ENCODE measurements at regions not wholly inside any gene's neighbourhood (a gene's known extent, or its start where the extent isn't known, plus 50 kb on each side); places are given as distances from the start of the nearest gene placed in this dataset.

DNA sequence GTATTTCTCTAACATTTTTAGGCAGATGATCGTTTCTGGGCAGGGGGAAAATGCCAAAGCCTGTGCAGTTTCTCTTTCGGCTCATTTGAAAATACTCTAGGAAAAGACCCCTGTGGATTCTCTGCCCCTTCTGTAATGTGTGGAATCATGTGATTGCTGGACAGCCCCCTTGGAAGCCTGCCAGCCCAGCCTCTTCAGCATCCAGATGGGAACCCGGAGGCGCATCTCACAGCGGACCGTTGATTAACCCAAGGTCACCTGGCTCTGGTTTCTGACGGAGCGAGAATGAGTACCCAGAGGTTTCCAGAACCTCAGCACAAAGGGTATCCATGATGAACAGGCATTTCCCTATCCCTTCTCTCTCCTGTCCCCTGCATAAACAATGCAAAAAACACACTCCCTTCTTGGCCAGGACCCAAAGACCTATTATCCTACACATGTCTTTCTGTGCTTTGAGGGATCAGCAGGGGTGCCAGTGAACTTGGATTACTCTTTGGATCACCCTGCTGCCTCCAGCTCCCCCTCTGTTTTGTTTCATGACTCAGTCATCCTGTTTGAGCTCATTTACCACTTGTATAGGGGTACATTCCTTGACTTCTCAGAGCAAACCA lies 957.1 kb upstream of the RBFOX1 start:
- no peak for DNase-seq

DNA sequence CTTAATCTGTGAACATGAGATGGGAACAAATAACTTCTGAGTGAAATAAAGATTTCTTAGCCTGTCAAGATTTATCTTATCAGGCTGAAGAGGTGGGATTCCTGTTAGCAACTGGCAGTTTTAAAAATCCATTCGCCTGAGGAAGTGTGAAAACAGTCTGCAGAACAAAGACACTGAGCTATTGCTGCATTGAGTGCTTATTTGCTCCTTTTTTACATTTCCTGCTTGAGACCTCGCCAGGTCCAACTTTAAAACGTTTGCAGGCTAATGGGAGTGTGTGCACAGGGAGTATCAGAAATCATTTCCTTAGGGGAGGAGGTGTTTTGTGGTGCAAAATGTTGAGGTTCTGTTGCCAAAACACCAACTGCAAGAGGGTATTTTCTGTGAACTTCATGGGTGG lies 957.8 kb upstream of the RBFOX1 start:
- no peak for DNase-seq

DNA sequence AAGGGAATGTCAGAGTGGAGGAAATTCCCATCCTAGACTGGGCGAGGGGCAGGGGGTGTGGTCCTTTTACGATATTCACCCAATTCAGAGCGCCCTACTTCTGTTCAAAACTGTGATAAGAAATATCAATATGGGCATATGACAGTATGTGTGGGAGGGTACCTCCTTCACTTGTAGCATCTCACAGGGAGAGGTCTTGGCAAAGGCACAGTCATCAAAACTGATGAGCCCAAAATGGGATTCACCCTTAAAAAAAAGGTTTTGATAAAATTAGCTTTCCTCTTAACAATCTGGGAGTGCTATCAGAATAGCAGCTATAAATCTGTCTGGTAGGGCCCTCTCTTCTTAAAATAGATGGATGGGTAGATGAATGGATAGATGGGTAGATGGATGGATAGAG lies 967.8 kb upstream of the RBFOX1 start:
- DNase-seq, result no peak

DNA sequence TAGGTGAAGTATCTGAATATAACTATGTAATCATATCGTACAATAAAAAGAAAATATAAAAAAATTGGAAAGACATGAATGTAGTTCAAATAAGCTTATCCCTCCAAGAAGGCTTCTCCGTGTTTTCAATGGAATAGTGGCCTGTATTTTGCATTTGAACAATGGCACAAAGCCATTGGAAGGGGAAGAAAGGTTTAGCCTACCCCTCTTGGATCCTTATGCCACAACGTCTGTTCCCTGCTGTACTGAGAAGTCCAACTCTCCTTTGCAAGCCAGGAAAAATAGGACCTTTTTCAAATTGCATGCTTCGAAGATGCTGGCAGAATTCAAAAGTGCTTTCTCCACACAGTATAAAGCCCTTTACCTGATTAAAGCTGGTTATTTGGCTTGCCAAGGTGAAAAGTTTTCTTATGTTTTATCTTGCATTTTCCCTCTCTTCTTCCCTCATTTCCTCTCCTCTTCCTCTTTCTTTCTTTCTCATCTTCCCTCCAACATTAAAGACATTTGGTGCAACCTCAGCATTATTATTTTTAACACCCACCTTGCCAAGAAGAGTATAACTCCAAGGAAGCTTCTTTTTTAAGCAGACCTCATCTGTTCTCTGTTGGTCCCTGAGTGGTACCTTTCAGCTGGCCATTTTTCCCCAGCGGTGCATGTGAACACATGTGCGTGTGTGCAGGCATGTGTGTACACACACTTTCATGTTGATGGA lies 968.6 kb upstream of the RBFOX1 start:
- DNase-seq, result no peak

DNA sequence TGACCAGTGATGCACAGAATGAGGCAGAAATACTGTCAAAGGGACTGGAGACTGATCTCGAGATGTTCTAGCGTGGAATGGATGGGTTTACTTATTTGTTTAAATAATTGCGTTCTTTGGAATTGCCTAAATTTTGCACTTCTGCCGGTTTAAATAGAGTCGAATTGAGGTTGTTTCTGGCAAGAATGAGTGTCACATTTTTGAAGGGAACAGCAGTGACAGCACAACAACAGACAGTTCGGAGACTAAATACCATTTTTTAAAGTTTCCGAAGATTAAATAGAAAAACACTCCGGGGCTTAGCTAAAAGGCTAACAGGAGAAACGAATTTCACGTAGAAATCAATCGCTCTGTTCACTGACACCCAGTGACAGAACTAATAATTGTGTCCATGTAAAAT lies 969.2 kb upstream of the RBFOX1 start:
- no peak for DNase-seq

DNA sequence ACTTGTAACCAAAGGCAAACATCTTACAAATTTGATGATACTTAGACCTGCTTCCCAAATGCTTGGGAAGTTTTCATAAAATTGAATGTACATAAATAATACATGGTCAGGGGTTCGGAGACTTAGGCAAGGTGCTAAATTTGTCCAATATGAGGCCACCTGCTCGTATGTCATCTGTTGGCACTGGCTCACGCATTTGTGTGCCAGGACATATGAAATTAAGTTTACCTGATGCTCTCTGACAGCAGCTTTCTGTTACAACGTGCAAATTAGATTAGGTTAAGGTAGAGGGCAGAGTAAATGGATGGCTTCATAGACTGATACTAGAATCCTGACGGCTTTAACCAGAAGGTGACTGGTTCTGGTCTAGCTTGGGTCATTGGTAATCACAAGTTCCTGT lies 970.3 kb upstream of the RBFOX1 start:
- no peak for DNase-seq

DNA sequence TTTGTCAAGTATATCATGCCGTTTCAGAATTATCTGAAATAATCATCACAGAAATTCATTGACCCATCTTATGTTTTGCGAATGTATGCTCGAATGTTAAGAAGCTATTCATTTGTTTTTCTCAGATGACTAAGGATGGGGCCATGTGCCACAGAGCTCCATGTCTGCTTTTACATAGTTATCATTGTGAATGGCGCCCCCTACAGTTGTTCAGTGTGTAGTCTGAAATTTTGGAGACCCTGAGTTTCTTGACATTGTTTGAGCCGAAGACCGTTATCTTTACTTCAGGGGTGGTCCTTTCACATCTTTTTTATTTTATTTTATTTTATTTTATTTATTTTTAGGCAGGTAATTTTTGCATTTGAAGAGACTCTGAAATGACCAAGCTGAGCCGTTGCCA lies 972.0 kb upstream of the RBFOX1 start:
- DNase-seq, result no peak

DNA sequence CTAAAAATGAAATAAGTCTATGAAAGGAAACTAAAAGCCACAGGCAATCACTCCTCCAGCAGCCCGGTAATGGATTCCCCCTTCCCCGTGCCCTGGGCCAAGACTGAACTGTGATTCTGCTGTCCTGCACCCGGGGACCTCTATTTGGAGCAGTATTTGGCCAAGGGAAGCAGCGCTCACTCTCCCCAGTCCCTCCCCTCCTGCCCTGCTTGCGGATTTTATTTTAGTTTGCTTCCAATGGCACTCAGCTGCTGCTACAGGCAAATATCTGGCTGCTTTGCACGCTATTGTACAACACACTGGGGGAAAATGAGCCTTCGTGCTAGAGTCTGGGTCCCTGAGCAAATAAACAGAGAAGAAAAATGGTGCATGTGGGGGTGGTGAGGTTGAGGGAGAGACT lies 975.7 kb upstream of the RBFOX1 start:
- DNase-seq, result no peak

DNA sequence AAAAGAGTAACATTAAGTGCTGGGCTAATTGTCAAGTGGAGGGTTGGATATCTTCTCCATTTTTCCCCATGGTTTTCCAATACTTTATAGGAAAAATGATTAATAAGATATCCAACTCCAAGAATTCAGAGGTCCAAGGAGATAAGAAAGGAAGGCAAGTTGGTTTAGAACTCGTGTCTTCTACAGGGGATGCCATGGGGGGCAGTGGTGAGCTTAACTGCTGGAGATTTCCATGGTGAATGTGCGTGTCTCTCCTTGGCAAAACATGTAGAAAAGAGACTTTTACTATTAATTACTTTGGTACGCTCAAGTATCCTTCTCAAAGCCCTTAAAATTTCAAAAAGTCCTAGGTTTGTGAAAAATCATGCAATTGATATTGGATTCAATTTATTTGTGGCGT lies 982.9 kb upstream of the RBFOX1 start:
- DNase-seq, result no peak

DNA sequence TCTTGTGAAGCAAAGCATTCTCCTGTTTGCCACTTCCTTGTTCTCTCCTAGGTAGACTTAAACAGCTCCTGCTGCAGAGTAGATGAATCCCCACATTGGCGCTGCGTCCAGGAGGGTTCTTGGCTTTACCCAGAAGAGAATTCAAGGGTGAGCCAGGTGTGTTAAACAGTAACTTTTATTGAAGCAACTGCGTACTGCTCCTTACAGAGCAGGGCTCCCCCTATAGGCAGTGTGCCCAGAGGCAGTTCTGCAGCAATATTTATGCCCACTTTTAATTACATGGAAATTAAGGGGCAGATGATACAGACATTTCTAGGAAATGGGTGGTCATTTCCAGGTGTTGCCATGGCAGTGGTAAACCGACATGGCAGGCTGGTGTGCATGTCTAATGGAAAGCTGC lies 987.6 kb upstream of the RBFOX1 start:
- DNase-seq, result no peak

DNA sequence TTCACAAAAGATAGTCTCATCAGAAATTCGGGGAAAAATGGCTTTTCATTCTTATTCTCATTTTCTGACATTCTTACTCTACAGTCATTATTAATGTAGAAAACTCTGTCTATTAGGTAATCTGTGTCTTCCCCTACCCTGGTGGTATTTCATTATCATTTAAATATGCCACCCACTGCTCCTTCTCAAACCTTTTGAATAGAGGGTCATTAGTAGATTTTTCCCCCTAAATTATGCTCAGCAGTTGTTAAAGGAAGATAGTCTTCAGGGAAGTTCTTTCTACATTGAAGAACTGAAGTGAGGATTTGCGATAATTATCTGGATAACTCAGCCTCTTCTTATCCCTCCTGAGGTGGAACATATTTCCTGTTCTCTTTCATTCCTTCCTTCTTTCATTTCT lies 989.5 kb upstream of the RBFOX1 start:
- DNase-seq, result no peak

DNA sequence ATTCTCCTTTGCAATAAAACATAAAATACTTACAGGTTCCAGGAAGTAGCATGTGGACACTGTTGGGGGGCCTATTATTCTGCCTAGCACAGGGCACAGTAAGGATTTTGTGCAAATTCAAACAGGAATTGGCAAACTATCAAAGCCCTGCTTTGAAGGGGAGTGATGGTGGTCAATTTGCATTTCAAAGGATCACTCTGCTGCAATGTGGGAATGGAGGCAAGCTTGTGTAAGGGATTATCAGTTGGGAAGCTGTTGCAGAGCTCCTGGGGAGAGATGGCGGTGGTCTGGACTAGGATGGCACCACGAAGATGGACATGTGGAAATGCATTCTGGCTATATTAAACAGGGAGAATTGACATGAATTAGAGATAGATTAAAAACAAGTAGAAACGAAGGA lies 990.7 kb upstream of the RBFOX1 start:
- no peak for DNase-seq

DNA sequence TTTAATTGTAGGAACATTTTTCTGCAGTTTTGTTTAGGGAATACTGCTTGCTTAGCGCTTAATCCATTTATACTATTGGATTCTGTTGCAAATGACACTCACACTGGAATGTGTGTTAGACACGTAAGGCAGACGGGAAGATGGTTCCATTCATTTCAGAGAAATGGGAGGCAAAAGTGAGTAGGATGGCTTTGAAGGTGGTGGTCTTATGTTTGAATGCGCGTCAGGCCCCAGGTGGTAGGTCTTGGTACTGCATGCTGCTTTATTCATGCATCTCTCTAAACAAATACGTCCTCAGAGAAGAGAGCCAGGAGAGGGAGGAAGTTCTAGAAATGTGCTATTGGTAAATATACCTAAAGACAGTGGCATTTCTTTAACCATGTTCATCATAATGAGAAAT lies 997.6 kb upstream of the RBFOX1 start:
- DNase-seq, result peak; percentile 3

DNA sequence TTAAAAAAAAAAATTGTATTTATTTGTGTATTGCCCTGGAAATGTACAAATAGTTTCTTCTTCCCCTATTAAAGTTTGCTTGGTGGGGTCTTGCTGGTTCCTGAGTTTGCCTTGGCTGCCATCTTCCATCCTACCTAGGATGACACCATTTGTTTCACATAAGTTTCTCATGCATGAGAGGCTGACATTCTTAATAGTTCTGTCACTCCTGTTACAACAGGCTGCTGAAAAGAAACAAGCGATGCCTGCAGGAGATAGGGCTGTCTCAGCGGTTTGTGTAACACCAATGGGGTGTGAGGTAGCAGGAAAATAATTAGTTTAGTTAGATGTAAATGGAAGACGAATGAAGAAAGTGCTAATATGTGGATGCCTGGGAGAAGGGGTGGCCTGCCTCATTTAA lies 1000.9 kb upstream of the RBFOX1 start:
- DNase-seq, result no peak

DNA sequence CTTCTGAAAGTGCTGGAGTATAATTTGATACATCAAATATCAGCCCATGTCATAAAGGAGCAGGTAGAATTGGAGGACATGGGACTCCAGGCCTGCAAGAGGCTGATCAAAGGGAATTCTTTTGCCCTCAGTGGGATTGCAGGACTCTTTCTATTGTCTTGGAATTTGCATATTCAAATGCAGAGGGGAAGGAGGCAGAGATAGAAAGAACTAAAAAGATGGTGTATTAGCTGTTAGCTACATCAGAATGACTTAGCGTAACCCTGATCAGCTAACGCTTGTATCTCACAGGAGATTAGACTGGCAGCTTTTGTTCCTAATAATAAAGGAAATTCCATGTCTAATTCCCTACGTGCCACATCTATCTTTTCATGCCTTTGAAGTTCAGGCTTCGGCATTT lies 1014.7 kb upstream of the RBFOX1 start:
- DNase-seq, result no peak

DNA sequence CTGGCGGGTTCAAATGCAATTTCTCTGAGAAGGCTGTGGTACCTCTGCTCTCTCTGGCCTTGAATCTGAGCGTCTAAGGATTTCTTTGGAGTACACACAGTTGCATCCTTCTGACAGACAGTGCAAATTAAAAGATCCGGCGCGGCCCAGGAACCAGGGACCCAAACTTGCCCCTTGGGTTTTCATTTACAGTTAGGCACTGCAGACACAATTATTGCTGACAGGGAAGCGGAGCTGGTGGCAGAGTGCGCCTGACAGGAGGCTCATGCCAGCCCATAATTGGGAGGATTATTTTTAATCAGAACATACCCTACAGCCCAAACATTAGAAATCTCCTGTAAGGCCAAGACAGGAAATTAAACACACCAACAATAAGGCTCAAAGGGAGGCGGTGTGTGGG lies 1023.4 kb upstream of the RBFOX1 start:
- DNase-seq, result no peak

DNA sequence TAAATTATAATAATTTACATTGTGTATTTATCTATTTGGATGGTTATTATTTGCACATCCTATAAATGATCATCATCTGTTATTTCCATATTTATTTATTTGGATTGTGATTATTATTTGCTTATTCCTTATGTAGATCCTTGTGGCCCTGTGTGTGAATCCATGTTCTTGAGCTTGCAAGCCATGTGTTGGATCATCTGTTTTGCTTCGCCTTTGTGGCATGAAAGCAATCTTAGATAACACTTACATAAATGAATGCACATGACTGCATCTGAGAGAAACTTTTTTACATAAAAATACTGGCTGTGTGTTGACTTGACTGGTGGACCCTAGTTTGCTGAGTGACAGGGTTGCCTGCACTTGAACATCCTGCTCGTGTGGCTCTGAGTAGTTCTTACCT lies 1024.5 kb upstream of the RBFOX1 start:
- no peak for DNase-seq

DNA sequence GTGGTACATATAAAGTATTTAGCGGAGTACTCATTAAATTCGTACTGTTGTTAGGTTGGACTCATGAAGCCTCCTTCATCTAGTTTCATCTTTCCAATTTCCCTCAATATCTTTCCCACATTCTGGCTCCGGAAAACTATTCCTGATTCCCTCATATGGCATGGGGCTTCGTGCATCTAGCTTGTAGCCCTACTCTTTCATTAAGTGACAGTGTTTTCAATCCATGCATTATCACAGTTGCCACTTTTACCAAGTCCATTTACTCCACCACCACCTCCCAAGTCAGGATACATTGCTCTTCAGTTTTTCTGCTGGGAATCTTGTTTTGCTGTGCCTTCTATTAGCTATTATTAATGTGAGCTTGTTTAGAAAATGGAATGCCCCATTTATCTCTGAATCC lies 1032.1 kb upstream of the RBFOX1 start:
- DNase-seq, result no peak

DNA sequence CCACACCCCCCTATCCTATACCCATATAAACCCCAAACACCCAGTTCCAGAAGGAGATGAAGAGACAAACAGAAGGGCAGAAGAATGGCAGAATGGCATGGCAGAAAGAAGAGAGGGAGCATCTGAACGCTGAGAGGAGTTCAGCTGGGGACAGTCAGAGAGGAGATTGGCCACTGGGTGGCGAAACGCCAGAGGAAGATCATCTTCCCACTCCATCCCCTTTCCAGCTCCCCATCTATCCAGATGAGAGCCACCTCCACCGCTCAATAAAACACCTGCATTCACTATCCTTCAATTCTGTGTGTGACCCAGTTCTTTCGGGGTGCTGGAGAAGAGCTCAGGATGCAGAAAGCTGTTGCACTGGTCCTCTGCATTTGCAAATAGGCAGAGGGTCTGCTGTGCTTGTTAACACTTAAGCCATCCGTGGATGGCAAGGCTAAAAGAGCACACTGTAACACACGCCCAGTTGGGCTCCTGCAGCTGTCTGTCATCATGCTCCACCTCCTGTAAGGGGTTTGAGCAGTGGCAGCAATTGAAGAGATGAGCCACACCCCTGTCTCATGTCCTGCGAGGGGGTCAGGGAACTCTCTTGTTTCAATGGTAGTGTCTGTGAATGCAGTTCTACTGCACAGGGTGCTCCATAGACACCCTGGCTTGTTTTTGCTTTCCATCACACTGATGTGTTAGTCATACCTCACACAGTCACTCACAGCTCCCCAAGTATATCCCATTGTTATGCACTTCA lies 1034.8 kb upstream of the RBFOX1 start:
- no peak for DNase-seq

DNA sequence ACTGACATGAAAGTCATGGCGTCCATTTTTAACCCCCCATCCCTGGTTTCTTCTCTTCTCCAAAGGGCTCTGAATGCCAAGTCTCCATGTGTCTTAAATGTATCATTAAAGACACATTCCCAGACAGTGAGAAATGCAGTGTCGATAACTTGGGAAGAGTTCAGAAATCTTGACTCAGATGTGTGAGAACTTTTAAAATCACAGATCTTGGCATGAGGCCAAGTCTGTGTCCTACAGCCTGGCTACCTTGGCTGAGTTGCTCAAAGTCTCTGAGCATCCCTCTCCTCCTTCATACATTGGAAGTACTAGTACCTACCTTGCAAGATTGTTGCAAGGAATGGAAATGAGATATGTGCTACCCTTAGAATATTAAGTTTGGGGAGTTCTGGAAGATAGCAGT lies 1046.5 kb upstream of the RBFOX1 start:
- DNase-seq, result no peak

DNA sequence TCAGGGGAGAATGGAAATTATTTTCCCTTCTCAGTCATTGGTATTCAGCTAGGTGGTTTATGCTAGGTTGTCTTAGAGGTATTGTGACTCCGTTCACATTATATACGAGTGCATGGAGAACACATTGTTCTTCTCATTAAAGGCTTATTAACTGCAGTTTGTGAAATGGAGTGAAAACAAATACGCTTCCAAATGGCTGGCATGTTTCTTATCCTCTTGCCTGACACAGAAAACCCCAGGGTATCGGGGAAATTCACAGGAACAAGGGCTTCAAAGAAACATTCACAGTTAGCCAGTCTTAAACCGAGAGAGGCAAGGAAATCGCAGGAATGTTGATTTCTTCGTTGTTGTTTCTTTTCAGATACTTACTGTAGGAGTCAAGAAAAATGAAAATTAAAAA lies 1047.9 kb upstream of the RBFOX1 start:
- no peak for DNase-seq

DNA sequence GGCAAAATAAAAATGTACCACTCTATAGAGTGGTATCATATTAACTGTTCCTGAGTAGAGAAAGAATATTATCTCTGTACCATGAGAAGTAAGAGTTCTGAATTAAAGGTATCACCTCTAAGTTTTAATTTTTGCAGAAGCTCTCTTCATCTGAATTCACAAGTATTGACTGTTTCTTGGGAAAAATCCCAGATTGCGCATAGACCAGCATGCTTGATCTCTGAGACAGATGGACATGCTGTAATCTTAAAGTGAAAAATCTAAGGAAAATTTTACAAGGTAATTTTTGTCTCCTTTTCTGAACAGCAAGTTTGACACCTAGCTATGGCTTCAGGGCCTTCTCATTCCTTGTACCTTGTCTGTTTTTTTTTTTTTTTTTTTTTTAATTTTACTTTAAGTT lies 1050.7 kb upstream of the RBFOX1 start:
- DNase-seq, result no peak

DNA sequence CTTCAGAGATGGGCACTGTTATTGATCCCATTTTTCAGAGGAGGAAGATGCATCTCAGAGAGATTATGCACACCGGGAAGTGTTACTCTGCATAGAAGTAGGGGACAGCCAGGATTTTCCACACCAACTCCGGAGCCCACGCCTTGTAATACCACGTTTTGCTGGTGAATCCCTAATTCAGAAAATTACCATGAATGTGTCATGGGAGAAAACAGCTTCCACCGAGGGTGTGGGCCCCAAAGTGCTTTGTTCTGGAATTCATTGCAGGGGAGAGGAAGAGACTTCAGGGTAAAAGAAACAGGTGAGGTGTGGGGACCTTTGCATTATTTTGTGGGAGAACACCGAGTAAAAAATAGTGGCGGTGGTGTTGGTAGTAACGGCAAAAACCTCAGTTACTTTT lies 1051.4 kb upstream of the RBFOX1 start:
- no peak for DNase-seq

DNA sequence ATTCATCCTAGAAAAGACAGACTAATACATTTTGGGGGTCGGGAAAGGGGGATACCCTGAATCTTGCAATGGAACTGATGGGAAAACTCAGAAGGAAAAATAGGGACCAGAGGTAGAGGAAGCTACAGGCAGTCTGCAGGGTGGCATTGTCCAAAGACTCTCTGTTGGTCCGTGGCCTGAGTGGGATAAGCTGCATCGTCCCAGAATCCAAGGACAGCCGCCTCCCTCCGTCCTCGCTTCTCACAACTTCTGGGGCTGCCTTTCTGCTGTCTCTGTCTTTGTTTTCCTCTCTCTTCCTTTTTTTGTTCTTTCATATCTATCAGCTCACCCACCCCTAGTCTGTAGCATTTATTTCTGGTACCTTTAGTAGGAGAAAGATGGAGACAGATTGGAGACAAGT lies 1052.6 kb upstream of the RBFOX1 start:
- no peak for DNase-seq
